Thymus (tissue), 11 donors: ENCODE measurements at regions not wholly inside any gene's neighbourhood (a gene's known extent, or its start where the extent isn't known, plus 50 kb on each side); places are given as distances from the start of the nearest gene placed in this dataset.
"Not testable (repeated sequence)": the region's sequence is repeated elsewhere in the genome, so short reads cannot be mapped to it uniquely, and the experiment has no call there.

ENCODE experiments used
- DNase-seq, 9 donors: peaks; one replicate each; pipeline ENCODE4 v3.0.0-alpha.2; 2013; ENCODE audit warnings: low spot score in 9 of 9, low read depth in 6 of 9, missing footprints in 1 of 9
- H3K27ac ChIP-seq, 2 donors: one replicate each; pipeline ENCODE4 v1.5.1; 2013; ENCODE audit warnings: control low read depth in 1 of 2, low read depth in 1 of 2, low read length in 1 of 2, mild to moderate bottlenecking in 1 of 2, moderate library complexity in 1 of 2
- H3K27me3 ChIP-seq, 2 donors: one replicate each; pipeline ENCODE4 v1.5.1; 2013; ENCODE audit warnings: low read length in 1 of 2; ENCODE audit not compliant: control insufficient read depth in 2 of 2, insufficient read depth in 1 of 2
- H3K36me3 ChIP-seq, 2 donors: one replicate each; pipeline ENCODE4 v1.5.1; 2013; ENCODE audit warnings: low read length in 1 of 2, mild to moderate bottlenecking in 1 of 2, moderate library complexity in 1 of 2; ENCODE audit not compliant: control insufficient read depth in 2 of 2, insufficient read depth in 2 of 2
- H3K4me1 ChIP-seq, 2 donors: one replicate each; pipeline ENCODE4 v1.5.1; 2013; ENCODE audit warnings: low read length in 2 of 2; ENCODE audit not compliant: control insufficient read depth in 2 of 2, insufficient read depth in 2 of 2
- H3K4me3 ChIP-seq, 2 donors: one replicate each; pipeline ENCODE4 v1.5.1; 2013; ENCODE audit warnings: low read length in 2 of 2, control low read depth in 1 of 2, mild to moderate bottlenecking in 1 of 2
- H3K9me3 ChIP-seq, 2 donors: one replicate each; pipeline ENCODE4 v1.5.1; 2013; ENCODE audit warnings: low read length in 1 of 2, mild to moderate bottlenecking in 1 of 2; ENCODE audit not compliant: control insufficient read depth in 2 of 2, insufficient read depth in 1 of 2
- WGBS: extraction: QIAGEN DNeasy Blood & Tissue Kit; methylation state at CpG from one replicate; pipeline ENCODE4 v1.1.7; 2013; 5-methylcytosine and 5-hydroxymethylcytosine counted together
- donor health status: healthy.

DNA sequence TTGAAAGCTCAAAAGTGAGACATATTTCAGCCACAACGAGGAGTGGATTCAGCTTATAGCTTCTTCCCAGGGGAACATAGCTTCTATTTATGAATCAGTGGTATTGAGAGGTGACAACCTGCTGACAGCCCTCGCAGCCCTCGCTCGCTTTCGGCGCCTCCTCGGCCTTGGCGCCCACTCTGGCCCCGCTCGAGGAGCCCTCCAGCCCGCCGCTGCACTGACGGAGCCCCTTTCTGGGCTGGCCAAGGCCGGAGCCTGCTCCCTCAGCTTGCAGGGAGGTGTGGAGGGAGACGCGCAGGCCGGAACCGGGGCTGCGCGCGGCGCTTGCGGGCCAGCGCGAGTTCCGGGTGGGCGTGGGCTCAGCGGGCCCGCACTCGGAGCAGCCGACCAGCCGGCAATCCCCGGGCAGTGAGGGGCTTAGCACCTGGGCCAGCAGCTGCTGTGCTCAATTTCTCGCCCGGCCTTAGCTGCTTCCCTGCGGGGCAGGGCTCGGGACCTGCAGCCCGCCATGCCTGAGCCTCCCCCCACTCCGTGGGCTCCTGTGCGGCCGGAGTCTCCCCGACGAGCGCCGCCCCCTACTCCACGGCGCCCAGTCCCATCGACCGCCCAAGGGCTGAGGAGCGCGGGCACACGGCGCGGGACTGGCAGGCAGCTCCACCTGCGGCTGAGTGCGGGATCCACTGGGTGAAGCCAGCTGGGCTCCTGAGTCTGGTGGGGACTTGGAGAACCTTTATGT lies 207.9 kb upstream of the RFX3 start:
- not testable (repeated sequence) for H3K36me3 ChIP-seq, H3K4me3 ChIP-seq, DNase-seq, H3K27ac ChIP-seq, H3K9me3 ChIP-seq, H3K4me1 ChIP-seq, H3K27me3 ChIP-seq
- WGBS = 93% methylated on average over 56 of the region's 56 CpGs

DNA sequence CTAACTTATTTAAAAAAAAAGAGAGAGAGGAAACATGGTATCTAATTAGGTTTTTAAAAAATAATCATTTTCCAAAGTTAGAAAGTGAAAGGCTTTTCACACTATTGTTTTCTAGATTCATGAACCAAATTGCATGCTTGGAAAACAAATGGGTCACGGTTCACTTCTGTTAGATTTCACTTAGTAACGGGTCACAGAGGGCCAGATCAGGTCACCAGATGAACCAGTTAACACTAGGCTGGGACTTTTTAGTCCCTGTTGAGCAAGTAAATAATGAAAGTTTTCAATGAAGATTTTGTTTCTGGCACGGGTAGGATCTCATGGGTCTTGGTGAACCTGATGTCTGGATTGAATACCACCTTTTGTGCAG lies 207.2 kb upstream of the RFX3 start:
- no peaks in the 10 kb centered on the region for H3K27me3 ChIP-seq
- H3K4me3 ChIP-seq = no peak overlapping the region
- H3K27ac ChIP-seq = no peak overlapping the region
- no peaks in the 10 kb centered on the region for H3K9me3 ChIP-seq
- no peaks in the 10 kb centered on the region for H3K4me1 ChIP-seq
- H3K36me3 ChIP-seq = no peaks in the 10 kb centered on the region
- 60% methylated on average over 3 of the region's 3 CpGs for WGBS
- DNase-seq = no peak

DNA sequence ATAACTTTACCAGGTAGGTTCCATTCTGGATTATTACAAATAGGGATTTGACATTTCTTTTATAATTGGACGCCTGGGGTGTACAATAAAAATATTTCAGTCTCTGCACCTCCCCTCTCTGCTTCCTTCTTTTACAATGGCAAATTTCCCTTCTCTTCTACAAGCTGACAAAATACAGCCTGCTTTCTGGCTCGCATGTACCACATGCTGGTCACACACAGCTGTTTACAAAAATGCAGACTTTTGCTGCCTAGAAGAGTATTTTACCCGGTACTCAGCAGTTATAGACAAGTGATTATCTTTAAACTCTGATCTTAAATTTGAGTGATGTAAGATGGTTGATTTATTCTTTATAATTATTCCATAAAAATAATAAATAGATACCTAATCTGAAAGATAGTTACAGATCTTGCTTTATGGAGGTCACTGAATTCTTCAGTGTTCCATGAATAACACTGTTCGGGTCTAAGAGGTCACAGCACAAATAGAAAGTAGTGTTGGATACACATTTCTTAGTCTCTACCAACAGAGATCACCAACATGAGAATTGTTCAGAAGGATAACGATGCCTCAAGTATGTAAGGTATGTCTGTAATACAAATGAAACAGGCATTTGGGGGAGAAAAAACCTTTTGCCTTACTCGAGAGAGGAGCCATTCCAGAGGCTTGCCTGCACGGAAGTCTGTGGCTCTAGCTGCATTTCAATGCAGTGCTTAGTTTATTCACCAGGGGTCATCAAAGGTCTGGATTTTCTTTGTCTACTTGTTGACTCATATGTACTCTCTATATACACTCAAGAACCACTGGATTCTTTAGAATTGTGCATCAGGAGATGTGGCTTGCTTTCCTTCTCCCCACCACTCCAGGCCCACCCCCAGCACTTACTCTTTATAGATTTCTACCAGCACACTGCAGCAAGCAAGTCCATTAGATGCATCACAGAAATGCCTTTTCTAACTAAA lies 206.6 kb upstream of the RFX3 start:
- DNase-seq = peak; percentile 4 to 56 (median 16)
- Histone ChIP-seq H3K27me3 (no peaks in the 10 kb centered on the region), H3K4me3 (no peak overlapping the region), H3K4me1 (no peaks in the 10 kb centered on the region), H3K27ac (no peak overlapping the region), H3K9me3 (no peaks in the 10 kb centered on the region), H3K36me3 (no peaks in the 10 kb centered on the region)
- WGBS = 58% methylated on average over 7 of the region's 7 CpGs

DNA sequence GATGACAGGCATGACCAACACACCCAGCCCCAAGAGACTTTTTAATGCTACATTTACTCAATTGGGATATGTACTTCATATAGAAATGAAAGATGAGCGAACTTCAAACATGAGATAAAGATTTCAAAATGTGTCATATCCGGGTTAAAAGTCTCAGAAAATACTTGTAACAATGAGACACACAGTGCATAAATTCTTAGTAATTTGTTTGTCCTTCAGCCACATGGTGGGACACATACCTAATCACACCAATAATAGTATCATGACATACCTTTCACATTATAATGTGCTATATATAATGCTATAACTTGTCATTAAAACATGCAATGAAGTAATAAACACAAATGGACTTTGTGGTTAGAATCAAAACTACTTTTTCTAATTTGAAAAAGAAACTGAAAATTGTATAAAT lies 204.7 kb upstream of the RFX3 start:
- no peaks in the 10 kb centered on the region for H3K9me3 ChIP-seq
- H3K4me1 ChIP-seq = no peaks in the 10 kb centered on the region
- no peak overlapping the region for H3K4me3 ChIP-seq
- no peak overlapping the region for H3K27ac ChIP-seq
- H3K27me3 ChIP-seq = no peaks in the 10 kb centered on the region
- 93% methylated on average over 2 of the region's 2 CpGs for WGBS
- DNase-seq = no peak
- no peaks in the 10 kb centered on the region for H3K36me3 ChIP-seq

DNA sequence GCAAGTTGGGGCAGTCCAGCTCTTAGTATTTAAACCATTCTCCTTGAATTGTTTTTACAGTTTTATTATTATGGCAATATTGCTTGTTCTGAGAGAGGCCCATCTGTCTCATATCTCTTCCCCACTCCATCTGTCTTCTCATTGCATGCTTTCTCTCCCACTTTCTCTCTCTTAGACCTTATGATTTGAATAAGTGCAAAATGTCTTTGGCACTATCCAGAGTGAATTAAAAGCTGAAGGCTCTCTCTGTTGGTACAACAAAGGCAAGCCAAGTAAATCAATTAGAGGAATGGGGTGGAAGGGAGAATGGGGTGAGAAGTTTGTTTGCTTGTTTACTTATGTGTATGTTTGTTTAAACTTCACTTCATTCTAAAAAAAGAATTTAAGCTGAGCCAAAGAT lies 195.3 kb upstream of the RFX3 start:
- Histone ChIP-seq H3K4me1 (no peaks in the 10 kb centered on the region), H3K27ac (no peak overlapping the region), H3K36me3 (no peaks in the 10 kb centered on the region), H3K9me3 (no peaks in the 10 kb centered on the region), H3K27me3 (no peaks in the 10 kb centered on the region), H3K4me3 (no peak overlapping the region)
- DNase-seq = no peak

DNA sequence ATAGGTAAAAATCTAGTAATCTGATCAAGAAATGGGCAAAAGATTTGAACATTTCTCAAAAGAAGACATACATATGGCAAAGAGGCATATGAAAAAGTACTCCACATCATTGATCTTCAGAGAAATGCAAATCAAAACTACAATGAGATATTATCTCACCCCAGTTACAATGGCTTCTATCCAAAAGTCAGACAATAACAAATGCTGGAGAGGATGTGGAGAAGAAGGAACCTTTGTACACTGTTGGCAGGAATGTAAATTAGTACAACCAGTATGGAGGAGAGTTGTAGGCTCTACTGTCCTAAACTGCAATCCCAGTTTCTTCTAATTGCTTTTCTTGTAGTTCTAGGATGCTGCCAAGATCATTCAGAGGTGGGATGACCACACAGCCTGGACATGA lies 193.5 kb upstream of the RFX3 start:
- no peak overlapping the region for H3K4me3 ChIP-seq
- H3K27ac ChIP-seq = no peak overlapping the region
- no peaks in the 10 kb centered on the region for H3K9me3 ChIP-seq
- no peaks in the 10 kb centered on the region for H3K4me1 ChIP-seq
- H3K27me3 ChIP-seq = no peaks in the 10 kb centered on the region
- no peaks in the 10 kb centered on the region for H3K36me3 ChIP-seq
- no peak for DNase-seq

DNA sequence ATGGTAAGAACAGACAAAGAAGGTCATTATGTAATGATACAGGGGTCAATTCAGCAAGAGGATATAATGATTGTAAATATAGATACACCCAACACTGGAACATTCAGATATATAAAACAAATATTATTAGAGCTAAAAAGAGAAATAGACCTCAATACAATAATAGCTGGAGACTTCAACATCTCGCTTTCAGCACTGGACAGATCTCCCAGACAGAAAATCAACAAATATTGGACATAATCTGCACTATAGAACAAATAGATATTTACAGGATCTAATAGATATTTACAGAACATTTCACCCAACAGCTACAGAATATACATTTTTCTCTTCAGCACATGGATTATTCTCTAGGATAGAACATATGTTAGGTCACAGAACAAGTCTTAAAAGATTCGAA lies 190.6 kb upstream of the RFX3 start:
- Histone ChIP-seq H3K27ac (no peak overlapping the region), H3K4me1 (no peaks in the 10 kb centered on the region), H3K4me3 (no peak overlapping the region), H3K36me3 (no peaks in the 10 kb centered on the region), H3K9me3 (no peaks in the 10 kb centered on the region), H3K27me3 (no peaks in the 10 kb centered on the region)
- WGBS = 93% methylated on average over 2 of the region's 2 CpGs
- no peak for DNase-seq

DNA sequence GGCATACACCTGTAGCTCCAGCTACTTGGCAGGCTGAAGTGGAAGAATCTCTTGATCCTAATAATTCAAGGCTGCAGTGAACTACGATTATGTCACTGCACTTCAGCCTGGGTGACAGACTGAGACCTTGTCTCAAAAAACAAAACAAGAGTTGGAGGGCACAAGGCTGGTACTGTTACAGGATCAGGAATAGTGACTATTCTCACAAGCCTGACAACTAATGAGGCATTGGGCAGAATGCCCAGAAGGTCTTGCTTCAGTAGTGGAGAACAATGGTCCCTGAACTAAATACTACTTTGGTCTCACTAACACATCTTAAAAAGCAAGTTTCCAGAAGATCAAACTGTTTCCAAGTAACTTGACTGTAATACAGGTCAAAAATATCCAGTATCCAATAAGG lies 182.9 kb upstream of the RFX3 start:
- Histone ChIP-seq H3K27me3 (no peaks in the 10 kb centered on the region), H3K9me3 (no peaks in the 10 kb centered on the region), H3K36me3 (no peaks in the 10 kb centered on the region), H3K4me1 (no peaks in the 10 kb centered on the region), H3K27ac (no peak overlapping the region), H3K4me3 (no peak overlapping the region)
- WGBS = 89% methylated on average over 1 of the region's 1 CpG
- peak in 1 of 9 donors; percentile 29 for DNase-seq

DNA sequence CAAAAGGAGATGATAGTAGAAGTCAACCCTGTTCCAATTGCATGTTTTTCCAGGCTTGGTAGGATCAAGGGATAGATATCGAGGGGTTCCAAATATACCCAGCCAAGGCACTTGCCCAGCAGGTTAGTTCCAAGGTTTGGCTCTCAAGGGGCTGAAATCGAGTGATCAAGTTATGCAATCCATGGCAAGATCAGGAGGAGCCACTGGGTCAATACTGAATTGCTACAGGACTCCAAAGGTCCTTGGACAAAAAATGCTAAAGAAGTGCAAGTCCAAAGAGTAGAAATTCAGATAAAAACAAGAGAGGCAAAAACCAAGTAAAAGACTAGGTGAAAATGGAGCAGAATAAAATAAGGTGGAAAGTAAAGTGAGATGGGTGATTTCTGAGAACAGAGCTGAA lies 179.1 kb upstream of the RFX3 start:
- Histone ChIP-seq H3K9me3 (no peaks in the 10 kb centered on the region), H3K36me3 (no peaks in the 10 kb centered on the region), H3K4me1 (no peaks in the 10 kb centered on the region), H3K27ac (no peak overlapping the region), H3K4me3 (no peak overlapping the region), H3K27me3 (no peaks in the 10 kb centered on the region)
- WGBS = 90% methylated on average over 2 of the region's 2 CpGs
- no peak for DNase-seq
